Stimulated activated naive CD8-positive, alpha-beta T cell treated with anti-CD3 and anti-CD28 coated beads, Interleukin-15, amount 100 ng/mL, for 72 hours (primary cell): ENCODE measurements at regions not wholly inside any gene's neighbourhood (a gene's known extent, or its start where the extent isn't known, plus 50 kb on each side); places are given as distances from the start of the nearest gene placed in this dataset.
A peak's percentile ranks its signal among the peaks of the same experiment; 100 is the strongest.
"Not testable (repeated sequence)": the region's sequence is repeated elsewhere in the genome, so short reads cannot be mapped to it uniquely, and the experiment has no call there.

ENCODE experiments used
- ATAC-seq: fragments of 150-1000 bp; cut with Tn5 transposase; 2 replicates; pipeline ENCODE4 v1.10.0; 2021; ENCODE audit warnings: mild to moderate bottlenecking, moderate library complexity
- DNase-seq, 2 donors: peaks; one replicate each; pipeline ENCODE4 v3.0.0; 2021 to 2022
- H3K27ac Mint-ChIP-seq, 2 donors: one replicate each; pipeline ENCODE4 v1.8.0; 2022; ENCODE audit warnings: mild to moderate bottlenecking in 2 of 2, mixed read lengths in 2 of 2, moderate library complexity in 2 of 2
- H3K27me3 Mint-ChIP-seq: one replicate; pipeline ENCODE4 v1.8.0; 2022; ENCODE audit warnings: mixed read lengths
- H3K4me1 Mint-ChIP-seq: one replicate; pipeline ENCODE4 v1.8.0; 2022; ENCODE audit warnings: mild to moderate bottlenecking, mixed read lengths
- H3K4me3 Mint-ChIP-seq, 2 donors: one replicate each; pipeline ENCODE4 v1.8.0; 2022; ENCODE audit warnings: mild to moderate bottlenecking in 2 of 2, mixed read lengths in 2 of 2, moderate library complexity in 1 of 2
- H3K9me3 Mint-ChIP-seq, 2 donors: one replicate each; pipeline ENCODE4 v1.8.0; 2022; ENCODE audit warnings: mixed read lengths in 2 of 2

DNA sequence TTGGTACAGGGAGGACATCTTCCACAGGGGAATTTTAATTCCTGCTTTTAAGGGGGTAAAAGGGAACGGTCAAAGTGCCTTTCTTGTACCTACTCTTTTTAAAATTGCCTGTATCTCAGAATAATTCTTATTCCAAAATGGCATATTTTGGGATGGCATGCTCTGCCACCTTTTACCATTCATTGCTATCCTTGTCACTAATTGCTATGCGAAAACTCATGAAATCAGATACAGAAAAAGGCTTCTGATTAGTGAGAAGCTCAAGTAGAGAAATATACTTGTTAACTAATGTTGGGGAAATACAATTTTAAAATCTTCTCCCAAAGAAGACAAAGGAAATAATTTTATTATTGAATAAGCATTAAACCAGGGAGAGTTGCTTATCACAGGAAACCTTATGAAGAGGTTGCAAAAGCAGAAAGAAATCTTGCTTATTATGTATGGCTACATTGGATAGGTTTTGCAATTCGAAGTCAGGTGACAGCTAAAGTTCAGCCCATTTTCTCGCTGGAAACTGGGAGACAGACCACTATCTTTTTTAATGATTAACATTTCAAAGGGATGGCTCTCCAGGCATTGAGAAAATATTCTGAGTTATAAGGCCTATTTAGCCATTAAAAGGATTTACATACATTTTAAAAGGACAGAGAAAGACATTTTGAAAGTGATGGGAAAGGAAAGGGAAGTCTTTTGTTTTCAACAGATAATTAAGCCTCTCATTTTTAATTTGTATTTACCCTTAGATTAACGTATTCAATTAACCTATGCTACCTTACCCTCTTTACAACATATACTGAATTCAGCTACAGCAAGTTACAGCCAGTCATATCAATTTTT, 110.3 kb upstream of the PRSS16 start:
- Mint-ChIP-seq H3K9me3 (no peaks in the 10 kb centered on the region), H3K4me1 (peaks cover 45% of the 10 kb centered on the region), H3K4me3 (peak overlapping the region; percentile 29 to 50), H3K27ac (peak overlapping the region in 1 of 2 donors; percentile 65), H3K27me3 (no peaks in the 10 kb centered on the region)
- no peak for DNase-seq
- no peak for ATAC-seq

DNA sequence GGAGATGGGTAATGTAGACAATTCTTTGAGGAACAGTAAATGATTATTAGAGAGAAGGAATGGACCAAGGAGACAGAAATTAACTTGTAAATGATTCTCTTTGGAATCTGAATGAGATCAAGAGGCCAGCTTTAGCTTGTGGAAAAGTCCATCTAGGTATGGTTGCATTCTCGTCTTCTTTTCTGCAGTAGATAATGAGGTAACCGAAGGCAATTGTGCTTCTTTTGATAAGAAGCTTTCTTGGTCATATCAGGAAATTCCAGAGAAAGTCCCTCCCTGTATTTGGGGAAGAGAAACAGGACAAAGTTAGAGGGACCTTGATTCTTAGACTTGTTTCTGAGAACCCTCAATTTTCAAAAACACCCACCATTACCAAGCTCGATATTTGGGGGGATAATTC, 109.1 kb upstream of the PRSS16 start:
- Mint-ChIP-seq H3K4me1 (peaks cover 57% of the 10 kb centered on the region), H3K27me3 (no peaks in the 10 kb centered on the region), H3K9me3 (no peaks in the 10 kb centered on the region), H3K4me3 (peak overlapping the region; percentile 90 to 94), H3K27ac (peak overlapping the region; percentile 96 to 99)
- no peak for ATAC-seq
- no peak for DNase-seq

DNA sequence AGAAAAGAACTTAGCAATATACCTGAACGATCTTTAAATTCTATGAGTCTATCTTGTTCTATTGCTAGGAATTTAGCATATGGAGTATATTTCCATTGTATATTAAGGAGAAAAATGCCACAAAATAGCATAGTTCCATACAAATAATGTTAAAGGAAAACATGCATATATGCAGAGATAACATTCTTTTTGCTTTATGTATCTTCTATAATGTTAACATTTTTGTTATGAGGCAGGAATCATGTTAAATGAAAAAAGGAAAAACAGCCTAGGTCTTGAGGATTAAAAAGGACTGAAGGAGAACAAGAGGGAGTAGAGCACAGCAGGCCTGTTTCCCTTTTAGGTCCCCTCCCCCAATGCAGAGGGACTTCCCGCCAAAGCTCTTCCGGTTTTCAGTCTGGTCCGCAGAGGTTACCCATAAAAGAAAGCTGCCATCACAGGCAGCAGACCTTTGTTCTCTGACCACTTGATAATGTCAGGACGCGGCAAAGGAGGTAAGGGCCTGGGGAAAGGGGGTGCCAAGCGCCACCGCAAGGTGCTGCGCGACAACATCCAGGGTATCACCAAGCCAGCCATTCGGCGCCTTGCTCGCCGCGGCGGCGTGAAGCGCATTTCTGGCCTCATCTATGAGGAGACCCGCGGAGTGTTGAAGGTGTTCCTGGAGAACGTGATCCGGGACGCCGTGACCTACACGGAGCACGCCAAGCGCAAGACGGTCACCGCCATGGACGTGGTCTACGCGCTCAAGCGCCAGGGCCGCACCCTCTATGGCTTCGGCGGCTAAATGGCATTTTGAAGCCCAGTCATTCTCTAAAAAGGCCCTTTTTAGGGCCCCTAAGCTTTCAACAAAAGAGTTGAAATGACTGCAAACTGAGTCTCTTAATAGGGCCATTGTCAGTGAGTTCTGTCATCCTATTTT, 108.4 kb upstream of the PRSS16 start:
- peak overlapping the region; percentile 90 to 94 for H3K4me3 Mint-ChIP-seq
- no peaks in the 10 kb centered on the region for H3K9me3 Mint-ChIP-seq
- H3K4me1 Mint-ChIP-seq: peaks cover 60% of the 10 kb centered on the region
- DNase-seq: peak; percentile 79 to 92
- ATAC-seq: peak; percentile 85
- H3K27ac Mint-ChIP-seq: peak overlapping the region; percentile 96 to 99
- no peaks in the 10 kb centered on the region for H3K27me3 Mint-ChIP-seq

DNA sequence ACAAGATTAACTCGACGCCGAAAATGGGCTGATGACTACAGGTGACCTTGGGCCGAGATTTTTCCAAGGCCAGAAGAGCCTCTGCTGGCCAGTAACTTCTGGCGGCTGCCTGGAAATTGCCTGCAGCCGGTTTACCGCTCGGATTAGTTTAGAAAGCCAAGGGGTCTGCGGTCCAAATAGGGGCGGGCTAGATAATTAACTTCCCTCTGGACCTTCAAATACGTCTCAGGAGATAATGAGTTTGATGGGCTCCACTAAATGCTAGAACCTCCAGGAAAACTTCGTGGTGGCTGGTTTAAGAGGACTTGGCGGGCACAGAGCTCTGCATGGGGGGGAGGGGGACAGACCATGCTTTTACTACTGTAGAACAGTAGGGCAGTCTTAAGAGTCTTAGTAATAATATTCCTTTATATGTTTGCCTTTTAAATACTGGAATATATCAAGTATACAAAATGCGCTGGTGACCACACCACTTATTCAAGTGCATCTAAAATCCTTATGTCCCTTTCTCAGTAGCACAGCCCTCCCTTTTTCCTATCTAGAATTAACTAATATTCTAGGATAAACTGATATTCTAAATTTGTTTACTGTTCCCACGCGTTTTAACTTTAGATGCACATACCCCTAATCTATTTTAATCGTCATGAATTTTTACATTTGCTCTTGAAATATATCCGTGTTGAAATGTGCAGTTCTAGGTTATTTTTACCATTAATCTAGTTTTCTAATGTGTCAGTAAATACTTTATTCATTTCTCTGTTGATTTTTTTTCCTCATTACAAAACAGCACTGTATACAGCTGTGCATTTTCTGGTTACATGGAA, 107.5 kb upstream of the PRSS16 start:
- Mint-ChIP-seq H3K4me1 (peaks cover 55% of the 10 kb centered on the region), H3K27me3 (no peaks in the 10 kb centered on the region), H3K9me3 (no peaks in the 10 kb centered on the region), H3K4me3 (peak overlapping the region; percentile 90 to 94), H3K27ac (peak overlapping the region; percentile 96 to 99)
- DNase-seq (no peak), ATAC-seq (peak; percentile 64)

DNA sequence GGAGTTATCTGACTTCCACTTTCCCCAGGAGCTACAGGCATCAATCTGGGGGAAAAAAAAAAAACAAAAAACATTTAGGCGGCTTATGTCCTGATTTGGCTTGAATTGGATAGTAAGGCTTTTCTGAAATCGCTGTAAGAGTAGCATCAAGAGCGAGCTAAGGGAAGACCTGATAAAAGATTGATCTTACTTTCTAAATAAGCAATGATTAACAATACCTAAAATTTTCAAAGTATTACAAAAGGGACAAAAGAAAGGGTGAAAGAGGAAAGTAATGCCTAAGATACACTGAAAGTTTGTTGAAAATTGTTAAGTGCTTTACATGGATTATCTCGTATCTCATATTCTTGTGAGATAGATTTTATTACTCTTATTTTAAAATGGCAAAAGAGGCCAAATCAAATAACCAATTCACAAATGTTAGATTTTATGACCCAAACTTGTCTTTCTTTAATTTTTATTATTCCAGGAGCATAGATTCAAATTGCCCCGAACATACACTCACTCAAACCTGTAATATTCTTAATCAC, 106.4 kb upstream of the PRSS16 start:
- Mint-ChIP-seq H3K27me3 (no peaks in the 10 kb centered on the region), H3K9me3 (no peaks in the 10 kb centered on the region), H3K27ac (peak overlapping the region in 1 of 2 donors; percentile 0), H3K4me1 (peaks cover 55% of the 10 kb centered on the region), H3K4me3 (peak overlapping the region; percentile 67 to 69)
- no peak for DNase-seq
- ATAC-seq: no peak

DNA sequence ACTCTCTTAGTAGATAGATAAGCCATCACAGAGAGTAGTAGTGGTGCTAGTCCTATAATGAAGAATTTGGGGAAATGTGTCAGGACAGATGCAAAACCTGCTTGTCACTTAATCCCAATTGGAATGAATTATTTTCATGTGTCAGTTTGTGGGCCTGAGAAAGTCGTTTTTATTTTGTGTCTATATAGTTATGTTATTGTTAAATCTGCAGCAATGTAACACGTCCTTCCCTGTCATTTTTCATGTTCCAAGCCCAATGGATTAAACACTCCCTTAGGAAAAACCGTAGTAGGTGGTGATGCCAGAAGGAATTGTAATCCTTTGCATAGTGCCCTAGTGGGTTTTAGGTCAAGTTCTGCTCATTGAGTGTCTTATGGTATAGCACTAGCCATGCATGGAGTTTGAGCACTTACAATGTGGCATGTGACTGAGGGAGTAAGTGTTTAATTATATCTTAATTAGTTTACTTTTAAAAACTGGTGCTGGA, 105.9 kb upstream of the PRSS16 start:
- no peak for ATAC-seq
- no peaks in the 10 kb centered on the region for H3K27me3 Mint-ChIP-seq
- no peak for DNase-seq
- no peaks in the 10 kb centered on the region for H3K9me3 Mint-ChIP-seq
- H3K27ac Mint-ChIP-seq: peak overlapping the region in 1 of 2 donors; percentile 69
- peak overlapping the region; percentile 67 to 69 for H3K4me3 Mint-ChIP-seq
- H3K4me1 Mint-ChIP-seq: peaks cover 55% of the 10 kb centered on the region

DNA sequence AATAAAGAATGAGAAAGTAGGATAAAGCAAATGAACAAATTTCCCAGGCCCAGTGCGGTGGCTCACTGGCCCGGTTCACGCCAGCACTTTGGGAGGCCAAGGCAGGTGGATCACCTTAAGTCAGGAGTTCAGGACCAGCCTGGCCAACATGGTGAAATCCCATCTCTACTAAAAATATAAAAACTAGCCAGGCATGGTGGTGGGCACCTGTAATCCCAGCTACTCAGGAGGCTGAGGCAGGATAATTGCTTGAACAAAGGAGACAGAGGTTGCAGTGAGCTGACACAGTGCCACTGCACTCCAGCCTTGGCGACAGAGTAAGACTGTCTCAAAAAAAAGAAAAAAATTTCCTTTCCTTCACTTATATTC, 104.5 kb upstream of the PRSS16 start:
- Mint-ChIP-seq H3K4me1 (peaks cover 46% of the 10 kb centered on the region), H3K4me3 (peak overlapping the region in 1 of 2 donors; percentile 74)
- not testable (repeated sequence) for H3K27ac Mint-ChIP-seq, H3K27me3 Mint-ChIP-seq, DNase-seq, H3K9me3 Mint-ChIP-seq, ATAC-seq

DNA sequence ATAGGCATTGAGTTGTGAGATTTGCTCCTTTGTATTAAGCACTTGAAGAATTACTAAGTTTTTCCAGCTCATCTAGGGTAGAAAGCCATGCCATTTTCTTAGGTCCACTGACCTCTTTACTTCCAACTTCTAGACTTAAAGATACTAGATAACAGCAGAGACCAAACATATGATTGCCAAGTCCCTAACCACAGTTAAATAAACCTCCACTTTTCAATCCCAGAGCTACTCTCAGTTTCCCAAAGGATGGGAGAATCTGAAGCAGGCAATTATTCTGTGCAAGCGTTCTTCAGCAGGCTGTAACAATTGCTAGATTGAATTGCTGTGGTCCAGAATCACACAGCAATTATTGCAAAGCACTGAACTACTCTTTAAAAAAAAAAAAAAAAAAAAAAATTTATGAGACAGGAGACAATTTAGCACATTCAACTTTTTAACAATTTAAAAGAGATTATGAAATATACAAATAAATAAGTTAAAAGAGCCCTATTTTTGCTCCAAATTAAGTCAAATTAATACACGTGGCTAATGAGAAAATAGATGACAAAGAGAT, 104.0 kb upstream of the PRSS16 start:
- H3K27ac Mint-ChIP-seq: no peak overlapping the region
- no peaks in the 10 kb centered on the region for H3K27me3 Mint-ChIP-seq
- DNase-seq (no peak), ATAC-seq (no peak)
- peak overlapping the region; percentile 61 to 74 for H3K4me3 Mint-ChIP-seq
- H3K4me1 Mint-ChIP-seq: peaks cover 41% of the 10 kb centered on the region
- no peaks in the 10 kb centered on the region for H3K9me3 Mint-ChIP-seq

DNA sequence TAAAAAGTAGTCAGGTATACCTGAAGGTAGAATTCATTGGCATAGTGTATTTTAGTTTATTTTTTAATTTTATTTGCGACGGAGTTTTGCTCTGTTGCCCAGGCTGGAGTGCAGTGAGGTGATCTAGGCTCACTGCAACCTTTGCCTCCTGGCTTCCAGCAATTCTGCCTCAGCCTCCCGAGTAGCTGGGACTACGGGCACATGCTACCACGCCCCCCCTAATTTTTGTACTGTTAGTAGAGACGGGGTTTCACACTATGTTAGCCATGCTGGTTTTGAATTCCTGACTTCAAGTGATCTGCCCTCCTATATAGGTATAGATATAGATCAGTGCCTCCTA, 102.8 kb upstream of the PRSS16 start:
- H3K4me1 Mint-ChIP-seq: peaks cover 29% of the 10 kb centered on the region
- peak overlapping the region; percentile 42 to 48 for H3K27ac Mint-ChIP-seq
- peak overlapping the region in 1 of 2 donors; percentile 65 for H3K4me3 Mint-ChIP-seq
- H3K9me3 Mint-ChIP-seq: no peaks in the 10 kb centered on the region
- no peak for DNase-seq
- H3K27me3 Mint-ChIP-seq: no peaks in the 10 kb centered on the region
- ATAC-seq: no peak

DNA sequence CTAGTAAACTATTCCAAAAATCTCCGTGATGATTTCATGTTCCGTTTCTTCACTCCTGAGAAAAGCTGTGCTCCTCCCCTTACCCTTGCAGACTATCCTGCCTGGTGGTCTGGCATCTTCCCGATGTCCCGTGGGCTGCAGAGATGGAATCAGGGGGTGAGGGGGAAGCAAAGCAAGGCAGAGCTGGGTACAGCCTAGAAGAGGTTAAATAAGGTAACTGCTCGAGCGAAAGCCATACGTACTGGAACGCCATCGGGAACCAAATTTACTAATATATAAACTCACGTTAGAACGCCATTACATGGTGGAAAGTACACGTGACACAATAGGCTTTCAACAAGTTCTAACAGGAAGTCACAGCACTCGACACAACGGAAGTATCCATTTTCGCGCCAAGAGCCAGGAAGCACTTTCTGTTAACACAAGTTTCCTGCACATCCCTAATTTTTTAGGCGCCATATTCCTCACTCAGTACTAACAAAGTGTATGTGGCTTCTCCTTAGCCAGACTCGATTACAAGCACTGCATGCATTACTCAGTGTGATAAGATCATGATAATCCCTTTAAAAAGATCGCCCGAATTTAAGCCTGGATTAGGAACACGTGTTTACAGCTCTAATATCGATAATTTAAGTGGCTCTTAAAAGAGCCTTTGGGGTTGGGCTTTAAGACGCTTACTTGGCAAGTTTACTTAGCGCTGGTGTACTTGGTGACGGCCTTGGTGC, 101.6 kb upstream of the PRSS16 start:
- H3K27me3 Mint-ChIP-seq: no peaks in the 10 kb centered on the region
- ATAC-seq: peak; percentile 61
- no peaks in the 10 kb centered on the region for H3K9me3 Mint-ChIP-seq
- H3K4me1 Mint-ChIP-seq: peaks cover 26% of the 10 kb centered on the region
- no peak overlapping the region for H3K4me3 Mint-ChIP-seq
- no peak overlapping the region for H3K27ac Mint-ChIP-seq
- DNase-seq: peak; percentile 73 to 86

DNA sequence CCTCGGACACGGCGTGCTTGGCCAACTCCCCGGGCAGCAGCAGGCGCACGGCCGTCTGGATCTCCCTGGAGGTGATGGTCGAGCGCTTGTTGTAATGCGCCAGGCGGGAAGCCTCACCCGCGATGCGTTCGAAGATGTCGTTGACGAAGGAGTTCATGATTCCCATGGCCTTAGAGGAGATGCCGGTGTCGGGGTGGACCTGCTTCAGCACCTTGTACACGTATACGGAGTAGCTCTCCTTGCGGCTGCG, 101.1 kb upstream of the PRSS16 start:
- H3K4me3 Mint-ChIP-seq, H3K9me3 Mint-ChIP-seq, H3K27ac Mint-ChIP-seq, ATAC-seq, H3K27me3 Mint-ChIP-seq, DNase-seq: not testable (repeated sequence)
- H3K4me1 Mint-ChIP-seq: peaks cover 21% of the 10 kb centered on the region

DNA sequence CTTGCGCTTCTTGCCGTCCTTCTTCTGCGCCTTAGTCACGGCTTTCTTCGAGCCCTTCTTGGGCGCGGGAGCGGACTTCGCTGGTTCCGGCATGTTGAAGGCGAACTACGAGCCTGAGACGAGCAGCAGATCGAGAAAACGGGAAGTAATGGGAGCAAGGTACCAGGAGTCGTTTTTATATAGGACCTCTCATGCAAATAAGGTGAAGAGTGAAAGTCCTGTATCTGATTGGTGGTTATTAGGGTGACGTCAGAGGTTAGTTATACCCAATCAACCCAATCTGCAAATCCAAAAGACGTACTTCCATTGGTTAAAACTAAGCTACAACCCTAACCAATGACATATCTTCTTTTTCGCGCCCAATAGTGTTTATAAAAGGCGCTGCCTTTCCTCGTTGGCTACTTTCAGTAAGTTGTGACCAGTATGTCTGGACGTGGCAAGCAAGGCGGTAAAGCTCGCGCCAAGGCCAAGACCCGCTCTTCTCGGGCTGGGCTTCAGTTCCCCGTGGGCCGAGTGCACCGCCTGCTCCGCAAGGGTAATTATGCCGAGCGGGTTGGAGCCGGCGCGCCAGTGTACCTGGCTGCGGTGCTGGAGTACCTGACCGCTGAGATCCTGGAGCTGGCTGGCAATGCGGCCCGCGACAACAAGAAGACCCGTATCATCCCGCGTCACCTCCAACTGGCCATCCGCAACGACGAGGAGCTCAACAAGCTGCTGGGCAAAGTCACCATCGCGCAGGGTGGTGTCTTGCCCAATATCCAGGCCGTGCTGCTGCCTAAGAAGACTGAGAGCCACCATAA, 100.6 kb upstream of the PRSS16 start:
- Mint-ChIP-seq H3K4me3 (no peak overlapping the region), H3K27me3 (no peaks in the 10 kb centered on the region), H3K4me1 (peaks cover 15% of the 10 kb centered on the region), H3K9me3 (no peaks in the 10 kb centered on the region), H3K27ac (no peak overlapping the region)
- peak; percentile 91 to 93 for DNase-seq
- ATAC-seq: peak; percentile 75

DNA sequence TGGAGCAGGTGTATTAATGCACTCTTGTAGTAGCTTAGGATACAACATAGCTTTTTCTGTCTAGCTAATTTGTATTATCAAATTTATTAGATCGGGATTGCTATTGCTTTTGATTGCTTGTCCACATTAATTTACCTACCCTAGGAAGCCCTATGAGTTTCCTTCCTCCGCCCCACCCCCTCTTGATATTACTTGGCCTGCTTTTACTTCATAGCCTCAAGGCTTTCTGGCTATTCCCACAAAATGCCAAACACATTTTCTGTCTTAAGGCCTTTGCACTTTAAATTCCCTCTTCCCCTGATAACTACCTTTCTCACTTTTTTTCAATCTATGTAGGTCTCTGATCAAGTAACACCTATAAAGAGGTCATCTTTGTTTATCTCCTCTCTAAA, 99.1 kb upstream of the PRSS16 start:
- H3K27me3 Mint-ChIP-seq: no peaks in the 10 kb centered on the region

DNA sequence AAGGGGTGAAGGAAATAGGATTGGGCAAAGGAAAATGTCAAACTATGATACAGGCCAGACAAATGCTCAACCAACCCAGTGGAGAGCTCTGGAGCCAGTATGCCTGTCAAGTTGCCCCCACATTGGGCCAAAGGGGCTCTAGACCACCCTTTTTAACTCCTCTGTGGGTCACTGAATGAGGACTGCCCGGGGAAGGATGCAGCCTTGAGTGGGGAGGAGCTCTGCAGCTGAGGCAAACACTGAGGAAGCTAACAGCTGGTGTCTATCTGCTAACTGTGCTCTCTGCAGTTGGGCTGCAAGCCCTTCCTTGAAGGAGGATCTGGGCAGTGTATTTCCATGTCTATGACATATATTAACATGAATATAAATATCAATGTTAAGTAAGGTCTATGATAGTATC, 98.4 kb upstream of the PRSS16 start:
- H3K27ac Mint-ChIP-seq: no peak overlapping the region
- H3K9me3 Mint-ChIP-seq: no peaks in the 10 kb centered on the region
- no peaks in the 10 kb centered on the region for H3K27me3 Mint-ChIP-seq
- ATAC-seq: no peak
- H3K4me3 Mint-ChIP-seq: no peak overlapping the region
- DNase-seq: no peak
- peaks cover 2% of the 10 kb centered on the region for H3K4me1 Mint-ChIP-seq

More for the DNA sequence above, 99.1 kb upstream of the PRSS16 start:
- no peak for DNase-seq
- Mint-ChIP-seq H3K4me3 (peak overlapping the region in 1 of 2 donors; percentile 26), H3K4me1 (peaks cover 3% of the 10 kb centered on the region), H3K9me3 (no peaks in the 10 kb centered on the region), H3K27ac (no peak overlapping the region)
- no peak for ATAC-seq
